ENCODE measurements at regions not wholly inside any gene's neighbourhood (a gene's known extent, or its start where the extent isn't known, plus 50 kb on each side); places are given as distances from the start of the nearest gene placed in this dataset.

GRCh38 chr13:73210218-73210883 is 151.5 kb downstream of the KLF5 start:
- Histone ChIP-seq H2AFZ (no peak overlapping the region), H3K36me3 (ENCODE audit: control insufficient read depth, insufficient read depth, low read length) (no peaks in the 10 kb centered on the region), H3K4me1 (no peaks in the 10 kb centered on the region), H3K4me3 (ENCODE audit: low read depth, low read length) (no peak overlapping the region), H3K9me3 (ENCODE audit: control insufficient read depth, low read length) (no peaks in the 10 kb centered on the region), H3K27ac (no peak overlapping the region), H3K27me3 (ENCODE audit: control insufficient read depth, insufficient read depth, low read length) (no peaks in the 10 kb centered on the region), H3K4me2 (ENCODE audit: low read length) (no peak overlapping the region), H3K9ac (no peak overlapping the region), H3K79me2 (no peaks in the 10 kb centered on the region)
- no peak for TF ChIP-seq CTCF (IDR thresholded peaks at IDR 0.05)

GRCh38 chr13:73204952-73205351 is 146.1 kb downstream of the KLF5 start:
- Histone ChIP-seq H3K4me1 (no peaks in the 10 kb centered on the region), H3K27me3 (ENCODE audit: control insufficient read depth, insufficient read depth, low read length) (no peaks in the 10 kb centered on the region), H3K4me2 (ENCODE audit: low read length) (no peak overlapping the region), H3K36me3 (ENCODE audit: control insufficient read depth, insufficient read depth, low read length) (no peaks in the 10 kb centered on the region), H3K4me3 (ENCODE audit: low read depth, low read length) (no peak overlapping the region), H3K79me2 (no peaks in the 10 kb centered on the region), H3K9me3 (ENCODE audit: control insufficient read depth, low read length) (no peaks in the 10 kb centered on the region), H2AFZ (no peak overlapping the region), H3K27ac (no peak overlapping the region), H3K9ac (no peak overlapping the region)
- TF ChIP-seq CTCF (IDR thresholded peaks at IDR 0.05), result no peak

GRCh38 chr13:73201626-73202025 is 142.8 kb downstream of the KLF5 start:
- H3K27ac ChIP-seq, result no peak overlapping the region
- no peaks in the 10 kb centered on the region for H3K27me3 ChIP-seq (ENCODE audit: control insufficient read depth, insufficient read depth, low read length)
- no peaks in the 10 kb centered on the region for H3K79me2 ChIP-seq
- H3K4me3 ChIP-seq (ENCODE audit: low read depth, low read length), result no peak overlapping the region
- no peaks in the 10 kb centered on the region for H3K36me3 ChIP-seq (ENCODE audit: control insufficient read depth, insufficient read depth, low read length)
- H3K9ac ChIP-seq, result no peak overlapping the region
- H3K4me2 ChIP-seq (ENCODE audit: low read length), result no peak overlapping the region
- H3K9me3 ChIP-seq (ENCODE audit: control insufficient read depth, low read length), result no peaks in the 10 kb centered on the region
- no peak overlapping the region for H2AFZ ChIP-seq
- no peak for TF ChIP-seq CTCF (IDR thresholded peaks at IDR 0.05)
- H3K4me1 ChIP-seq, result no peaks in the 10 kb centered on the region

- TF ChIP-seq CTCF (IDR thresholded peaks at IDR 0.05), result no peak
- H3K4me1 ChIP-seq, result no peaks in the 10 kb centered on the region
- no peak overlapping the region for H3K27ac ChIP-seq
Observed at GRCh38 chr13:73198991-73199411, 140.2 kb downstream of the KLF5 start.

GRCh38 chr13:73195091-73195490 is 136.3 kb downstream of the KLF5 start:
- Histone ChIP-seq H2AFZ (no peak overlapping the region), H3K27me3 (ENCODE audit: control insufficient read depth, insufficient read depth, low read length) (no peaks in the 10 kb centered on the region), H3K79me2 (no peaks in the 10 kb centered on the region), H3K27ac (no peak overlapping the region), H3K9me3 (ENCODE audit: control insufficient read depth, low read length) (no peaks in the 10 kb centered on the region), H3K4me1 (no peaks in the 10 kb centered on the region), H3K36me3 (ENCODE audit: control insufficient read depth, insufficient read depth, low read length) (no peaks in the 10 kb centered on the region), H3K4me3 (ENCODE audit: low read depth, low read length) (no peak overlapping the region), H3K9ac (no peak overlapping the region), H3K4me2 (ENCODE audit: low read length) (no peak overlapping the region)
- no peak for TF ChIP-seq CTCF (IDR thresholded peaks at IDR 0.05)

More at GRCh38 chr13:73198991-73199411, 140.2 kb downstream of the KLF5 start:
- Histone ChIP-seq H3K4me3 (ENCODE audit: low read depth, low read length) (no peak overlapping the region), H2AFZ (no peak overlapping the region), H3K9ac (no peak overlapping the region), H3K79me2 (no peaks in the 10 kb centered on the region), H3K27me3 (ENCODE audit: control insufficient read depth, insufficient read depth, low read length) (no peaks in the 10 kb centered on the region), H3K9me3 (ENCODE audit: control insufficient read depth, low read length) (no peaks in the 10 kb centered on the region), H3K36me3 (ENCODE audit: control insufficient read depth, insufficient read depth, low read length) (no peaks in the 10 kb centered on the region), H3K4me2 (ENCODE audit: low read length) (no peak overlapping the region)
